ENCODE measurements at regions not wholly inside any gene's neighbourhood (a gene's known extent, or its start where the extent isn't known, plus 50 kb on each side); places are given as distances from the start of the nearest gene placed in this dataset.

DNA sequence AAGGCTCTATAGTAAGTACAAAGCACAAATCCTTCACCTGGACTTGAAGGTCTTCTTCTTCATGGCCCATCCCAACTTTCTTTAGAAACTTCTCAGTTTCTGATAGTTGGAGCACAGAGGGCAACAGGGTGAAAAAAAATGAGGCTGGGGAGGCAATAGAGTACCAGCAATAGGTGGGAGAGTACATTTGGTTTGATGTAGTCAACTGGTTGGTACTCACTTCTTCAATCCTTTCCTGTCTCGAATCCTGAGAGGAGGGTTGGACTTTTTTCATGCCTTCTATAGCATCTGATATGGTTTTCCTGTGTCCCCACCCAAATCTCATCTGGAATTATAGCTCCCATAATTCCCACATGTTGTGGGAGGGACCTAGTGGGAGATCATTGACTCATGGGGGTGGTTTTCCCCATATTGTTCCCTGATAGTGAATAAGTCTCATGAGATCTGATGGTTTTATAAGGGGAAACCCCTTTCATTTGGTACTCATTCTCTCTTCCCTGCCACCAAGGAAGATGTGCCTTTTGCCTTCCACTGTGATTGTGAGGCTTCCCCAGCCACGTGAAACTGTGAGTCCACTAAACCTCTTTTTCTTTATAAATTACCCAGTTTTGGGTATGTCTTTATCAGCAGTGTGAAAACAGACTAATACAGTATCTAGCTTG, 75.9 kb upstream of the LCLAT1 start:
- TF ChIP-seq, protein P1, sequence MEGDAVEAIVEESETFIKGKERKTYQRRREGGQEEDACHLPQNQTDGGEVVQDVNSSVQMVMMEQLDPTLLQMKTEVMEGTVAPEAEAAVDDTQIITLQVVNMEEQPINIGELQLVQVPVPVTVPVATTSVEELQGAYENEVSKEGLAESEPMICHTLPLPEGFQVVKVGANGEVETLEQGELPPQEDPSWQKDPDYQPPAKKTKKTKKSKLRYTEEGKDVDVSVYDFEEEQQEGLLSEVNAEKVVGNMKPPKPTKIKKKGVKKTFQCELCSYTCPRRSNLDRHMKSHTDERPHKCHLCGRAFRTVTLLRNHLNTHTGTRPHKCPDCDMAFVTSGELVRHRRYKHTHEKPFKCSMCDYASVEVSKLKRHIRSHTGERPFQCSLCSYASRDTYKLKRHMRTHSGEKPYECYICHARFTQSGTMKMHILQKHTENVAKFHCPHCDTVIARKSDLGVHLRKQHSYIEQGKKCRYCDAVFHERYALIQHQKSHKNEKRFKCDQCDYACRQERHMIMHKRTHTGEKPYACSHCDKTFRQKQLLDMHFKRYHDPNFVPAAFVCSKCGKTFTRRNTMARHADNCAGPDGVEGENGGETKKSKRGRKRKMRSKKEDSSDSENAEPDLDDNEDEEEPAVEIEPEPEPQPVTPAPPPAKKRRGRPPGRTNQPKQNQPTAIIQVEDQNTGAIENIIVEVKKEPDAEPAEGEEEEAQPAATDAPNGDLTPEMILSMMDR (IDR thresholded peaks at IDR 0.05; ENCODE audit: extremely low read depth, missing control alignments): no peak
- DNase-seq (ENCODE audit: low spot score): no peak

GRCh38 chr2:30371772-30372373, 75.2 kb upstream of the LCLAT1 start:
- TF ChIP-seq, protein P1 (IDR thresholded peaks at IDR 0.05; ENCODE audit: extremely low read depth, missing control alignments): no peak
- DNase-seq (ENCODE audit: low spot score): no peak

- TF ChIP-seq, protein P1 (IDR thresholded peaks at IDR 0.05; ENCODE audit: extremely low read depth, missing control alignments): no peak
- DNase-seq (ENCODE audit: low spot score): no peak
Observed at GRCh38 chr2:30372826-30373225, 74.2 kb upstream of the LCLAT1 start.

- DNase-seq (ENCODE audit: low spot score): no peak
Observed at GRCh38 chr2:30373881-30374302, 73.2 kb upstream of the LCLAT1 start.

GRCh38 chr2:30374380-30374779, 72.7 kb upstream of the LCLAT1 start:
- TF ChIP-seq, protein P1 (IDR thresholded peaks at IDR 0.05; ENCODE audit: extremely low read depth, missing control alignments): no peak
- no peak for DNase-seq (ENCODE audit: low spot score)

More at GRCh38 chr2:30373881-30374302, 73.2 kb upstream of the LCLAT1 start:
- TF ChIP-seq, protein P1 (IDR thresholded peaks at IDR 0.05; ENCODE audit: extremely low read depth, missing control alignments): no peak

- TF ChIP-seq, protein P1 (IDR thresholded peaks at IDR 0.05; ENCODE audit: extremely low read depth, missing control alignments): no peak
- no peak for DNase-seq (ENCODE audit: low spot score)
Observed at GRCh38 chr2:30375915-30376314, 71.1 kb upstream of the LCLAT1 start.

- TF ChIP-seq, protein P1 (IDR thresholded peaks at IDR 0.05; ENCODE audit: extremely low read depth, missing control alignments): no peak
- DNase-seq (ENCODE audit: low spot score): no peak
Observed at GRCh38 chr2:30379481-30379880, 67.6 kb upstream of the LCLAT1 start.
